Mesendoderm (in vitro differentiated cells): ENCODE measurements at regions not wholly inside any gene's neighbourhood (a gene's known extent, or its start where the extent isn't known, plus 50 kb on each side); places are given as distances from the start of the nearest gene placed in this dataset.

Experiments used
- DNase-seq: peaks from one replicate; pipeline ENCODE4 v3.0.0; 2013
- H2AK5ac ChIP-seq: 2 replicates; pipeline ENCODE4 v1.6.1; 2013; ENCODE audit warnings: low read length, inconsistent platforms
- H2BK120ac ChIP-seq: 2 replicates; pipeline ENCODE4 v1.6.1; 2013; ENCODE audit warnings: low read depth, mild to moderate bottlenecking, low read length, moderate library complexity, mixed read lengths
- H2BK15ac ChIP-seq: replicated peaks from 2 replicates; pipeline ENCODE4 v1.6.1; 2013; ENCODE audit warnings: low read depth, mild to moderate bottlenecking, moderate library complexity
- H2BK5ac ChIP-seq: 2 replicates; pipeline ENCODE4 v1.6.1; 2013; ENCODE audit warnings: low read length, inconsistent platforms
- H3K18ac ChIP-seq: 2 replicates; pipeline ENCODE4 v1.6.1; 2013; ENCODE audit warnings: mild to moderate bottlenecking, low read length, mixed read lengths
- H3K23ac ChIP-seq: one replicate; pipeline ENCODE4 v1.6.1; 2013; ENCODE audit warnings: low read length
- H3K27ac ChIP-seq: 2 replicates; pipeline ENCODE4 v1.5.1; 2013; ENCODE audit warnings: low read depth, mild to moderate bottlenecking, inconsistent platforms, low read length, moderate library complexity
- H3K27me3 ChIP-seq: 2 replicates; pipeline ENCODE4 v1.6.1; 2013; ENCODE audit warnings: low read length, control low read depth, mild to moderate bottlenecking, inconsistent platforms; ENCODE audit not compliant: insufficient read depth, poor library complexity
- H3K36me3 ChIP-seq: 2 replicates; pipeline ENCODE4 v1.6.1; 2013; ENCODE audit warnings: low read length, inconsistent platforms; ENCODE audit not compliant: control insufficient read depth, insufficient read depth
- H3K4ac ChIP-seq: one replicate; pipeline ENCODE4 v1.6.1; 2013; ENCODE audit warnings: low read depth, mild to moderate bottlenecking, low read length, moderate library complexity
- H3K4me1 ChIP-seq: 2 replicates; pipeline ENCODE4 v1.6.1; 2013; ENCODE audit warnings: low read depth, low read length, inconsistent platforms; ENCODE audit not compliant: control insufficient read depth
- H3K4me2 ChIP-seq: 2 replicates; pipeline ENCODE4 v1.6.1; 2013; ENCODE audit warnings: low read length
- H3K4me3 ChIP-seq: 2 replicates; pipeline ENCODE4 v1.5.1; 2013; ENCODE audit warnings: mild to moderate bottlenecking, low read length
- H3K56ac ChIP-seq: one replicate; pipeline ENCODE4 v1.6.1; 2013; ENCODE audit warnings: low read length
- H3K79me1 ChIP-seq: 2 replicates; pipeline ENCODE4 v1.6.1; 2013; ENCODE audit warnings: low read length, inconsistent platforms
- H3K79me2 ChIP-seq: 2 replicates; pipeline ENCODE4 v1.6.1; 2013; ENCODE audit warnings: mild to moderate bottlenecking, low read length; ENCODE audit not compliant: control insufficient read depth, insufficient read depth
- H3K9ac ChIP-seq: 2 replicates; pipeline ENCODE4 v1.6.1; 2013; ENCODE audit warnings: low read length, inconsistent platforms
- H4K5ac ChIP-seq: one replicate; pipeline ENCODE4 v1.6.1; 2013; ENCODE audit warnings: low read length
- H4K8ac ChIP-seq: one replicate; pipeline ENCODE4 v1.6.1; 2013; ENCODE audit warnings: low read depth, mild to moderate bottlenecking, control low read depth, low read length, moderate library complexity
- WGBS: extraction: QIAGEN DNeasy Blood & Tissue Kit; methylation state at CpG from one replicate; pipeline ENCODE4 v1.1.7; 2013; ENCODE audit warnings: low lambda C conversion rate, missing lambda C conversion rate; ENCODE audit not compliant: insufficient coverage; ENCODE audit errors: extremely low coverage; 5-methylcytosine and 5-hydroxymethylcytosine counted together

GRCh38 chr5:3287516-3287915, 308.1 kb upstream of the IRX1 start:
- Histone ChIP-seq H2BK120ac (no peak overlapping the region), H3K56ac (no peak overlapping the region), H3K27ac (no peak overlapping the region), H4K5ac (no peak overlapping the region), H3K9ac (no peak overlapping the region), H3K18ac (no peak overlapping the region), H4K8ac (no peak overlapping the region), H2AK5ac (no peak overlapping the region), H3K79me1 (no peaks in the 10 kb centered on the region), H3K4ac (no peak overlapping the region), H3K27me3 (no peaks in the 10 kb centered on the region), H3K4me1 (no peaks in the 10 kb centered on the region), H2BK15ac (no peak overlapping the region), H2BK5ac (no peak overlapping the region), H3K23ac (no peak overlapping the region), H3K79me2 (no peaks in the 10 kb centered on the region), H3K4me2 (no peak overlapping the region), H3K4me3 (no peak overlapping the region), H3K36me3 (no peaks in the 10 kb centered on the region)
- WGBS, result no CpG with 5 or more reads among the region's 9 CpGs
- DNase-seq, result no peak

- no peak for DNase-seq
- WGBS, result no CpG with 5 or more reads among the region's 13 CpGs
Measured at GRCh38 chr5:3285621-3286020, 310.0 kb upstream of the IRX1 start.

GRCh38 chr5:3284506-3284905, 311.1 kb upstream of the IRX1 start:
- no peak overlapping the region for H4K8ac ChIP-seq
- no peaks in the 10 kb centered on the region for H3K36me3 ChIP-seq
- DNase-seq, result no peak
- no peak overlapping the region for H3K4ac ChIP-seq
- H3K23ac ChIP-seq, result no peak overlapping the region
- no peak overlapping the region for H3K9ac ChIP-seq
- no peak overlapping the region for H2BK5ac ChIP-seq
- H2AK5ac ChIP-seq, result no peak overlapping the region
- H2BK15ac ChIP-seq, result no peak overlapping the region
- H3K27ac ChIP-seq, result no peak overlapping the region
- H3K79me1 ChIP-seq, result no peaks in the 10 kb centered on the region
- no peak overlapping the region for H3K4me2 ChIP-seq
- H4K5ac ChIP-seq, result no peak overlapping the region
- H3K27me3 ChIP-seq, result no peaks in the 10 kb centered on the region
- no CpG with 5 or more reads among the region's 5 CpGs for WGBS
- H3K4me1 ChIP-seq, result no peaks in the 10 kb centered on the region
- no peaks in the 10 kb centered on the region for H3K79me2 ChIP-seq
- no peak overlapping the region for H3K4me3 ChIP-seq
- no peak overlapping the region for H3K18ac ChIP-seq
- H3K56ac ChIP-seq, result no peak overlapping the region
- H2BK120ac ChIP-seq, result no peak overlapping the region

More at GRCh38 chr5:3285621-3286020, 310.0 kb upstream of the IRX1 start:
- H2BK15ac ChIP-seq, result no peak overlapping the region
- no peak overlapping the region for H4K5ac ChIP-seq
- no peak overlapping the region for H3K4me3 ChIP-seq
- no peak overlapping the region for H2AK5ac ChIP-seq
- no peak overlapping the region for H3K18ac ChIP-seq
- H3K4me2 ChIP-seq, result no peak overlapping the region
- no peak overlapping the region for H3K9ac ChIP-seq
- H2BK120ac ChIP-seq, result no peak overlapping the region
- no peak overlapping the region for H3K23ac ChIP-seq
- no peaks in the 10 kb centered on the region for H3K79me2 ChIP-seq
- H4K8ac ChIP-seq, result no peak overlapping the region
- no peak overlapping the region for H3K27ac ChIP-seq
- no peak overlapping the region for H2BK5ac ChIP-seq
- no peak overlapping the region for H3K56ac ChIP-seq
- H3K36me3 ChIP-seq, result no peaks in the 10 kb centered on the region
- H3K4ac ChIP-seq, result no peak overlapping the region
- H3K79me1 ChIP-seq, result no peaks in the 10 kb centered on the region
- H3K4me1 ChIP-seq, result no peaks in the 10 kb centered on the region
- no peaks in the 10 kb centered on the region for H3K27me3 ChIP-seq

- Histone ChIP-seq H4K8ac (no peak overlapping the region), H4K5ac (no peak overlapping the region), H3K4me1 (no peaks in the 10 kb centered on the region), H3K27ac (no peak overlapping the region), H3K79me1 (no peaks in the 10 kb centered on the region), H3K36me3 (no peaks in the 10 kb centered on the region), H3K4me2 (no peak overlapping the region), H3K9ac (no peak overlapping the region), H3K27me3 (no peaks in the 10 kb centered on the region), H2BK15ac (no peak overlapping the region), H3K4me3 (no peak overlapping the region), H3K18ac (no peak overlapping the region), H2BK120ac (no peak overlapping the region), H2BK5ac (no peak overlapping the region), H3K56ac (no peak overlapping the region), H3K79me2 (no peaks in the 10 kb centered on the region), H3K4ac (no peak overlapping the region), H3K23ac (no peak overlapping the region), H2AK5ac (no peak overlapping the region)
- no CpG with 5 or more reads among the region's 20 CpGs for WGBS
- DNase-seq, result no peak
Measured at GRCh38 chr5:3282841-3283240, 312.8 kb upstream of the IRX1 start.

- H3K36me3 ChIP-seq, result no peaks in the 10 kb centered on the region
- H2BK15ac ChIP-seq, result no peak overlapping the region
- no peak overlapping the region for H3K56ac ChIP-seq
- H3K4me2 ChIP-seq, result no peak overlapping the region
- no peak overlapping the region for H4K5ac ChIP-seq
- no CpG with 5 or more reads among the region's 7 CpGs for WGBS
- no peak overlapping the region for H3K9ac ChIP-seq
- no peak overlapping the region for H2AK5ac ChIP-seq
- no peak overlapping the region for H4K8ac ChIP-seq
- H2BK120ac ChIP-seq, result no peak overlapping the region
- H3K4me1 ChIP-seq, result no peaks in the 10 kb centered on the region
- H3K4me3 ChIP-seq, result no peak overlapping the region
- no peak overlapping the region for H3K23ac ChIP-seq
- H3K79me1 ChIP-seq, result no peaks in the 10 kb centered on the region
- H3K27me3 ChIP-seq, result no peaks in the 10 kb centered on the region
- no peak overlapping the region for H2BK5ac ChIP-seq
- no peak overlapping the region for H3K18ac ChIP-seq
- no peak for DNase-seq
- no peak overlapping the region for H3K27ac ChIP-seq
- no peak overlapping the region for H3K4ac ChIP-seq
- no peaks in the 10 kb centered on the region for H3K79me2 ChIP-seq
Measured at GRCh38 chr5:3281366-3281765, 314.3 kb upstream of the IRX1 start.

- H3K4me2 ChIP-seq, result no peak overlapping the region
- H2BK15ac ChIP-seq, result no peak overlapping the region
- H2BK5ac ChIP-seq, result no peak overlapping the region
- H3K36me3 ChIP-seq, result no peaks in the 10 kb centered on the region
- H3K18ac ChIP-seq, result no peak overlapping the region
- H3K9ac ChIP-seq, result no peak overlapping the region
- no peaks in the 10 kb centered on the region for H3K79me2 ChIP-seq
- no CpG with 5 or more reads among the region's 1 CpG for WGBS
- H3K4me3 ChIP-seq, result no peak overlapping the region
- peak overlapping the region; percentile 25 for H3K56ac ChIP-seq
- H3K27ac ChIP-seq, result no peak overlapping the region
- H4K8ac ChIP-seq, result no peak overlapping the region
- H2AK5ac ChIP-seq, result no peak overlapping the region
- no peaks in the 10 kb centered on the region for H3K4me1 ChIP-seq
- no peak for DNase-seq
- no peaks in the 10 kb centered on the region for H3K27me3 ChIP-seq
- no peaks in the 10 kb centered on the region for H3K79me1 ChIP-seq
- no peak overlapping the region for H4K5ac ChIP-seq
- H2BK120ac ChIP-seq, result no peak overlapping the region
- H3K4ac ChIP-seq, result no peak overlapping the region
- H3K23ac ChIP-seq, result no peak overlapping the region
Measured at GRCh38 chr5:3278643-3279042, 317.0 kb upstream of the IRX1 start.
